Skin epidermis (tissue), 12 donors: ENCODE measurements at regions not wholly inside any gene's neighbourhood (a gene's known extent, or its start where the extent isn't known, plus 50 kb on each side); places are given as distances from the start of the nearest gene placed in this dataset.
A peak's percentile ranks its signal among the peaks of the same experiment; 100 is the strongest.
"Not testable (repeated sequence)": the region's sequence is repeated elsewhere in the genome, so short reads cannot be mapped to it uniquely, and the experiment has no call there.

Source experiments
- H3K27ac ChIP-seq, 21 experiments: fragments of 200-600 bp; sonication (generic) in 11 of 21; one replicate each; pipeline ENCODE4 v1.5.0; 2020; ENCODE audit warnings: mild to moderate bottlenecking in 3 of 21, inconsistent platforms in 2 of 21, moderate library complexity in 2 of 21
- H3K4me3 ChIP-seq, 7 experiments: fragments of 200-600 bp; sonication (generic) in 2 of 7; one replicate each; pipeline ENCODE4 v1.5.0; 2020; ENCODE audit warnings: inconsistent platforms in 2 of 7, mild to moderate bottlenecking in 2 of 7, moderate library complexity in 1 of 7

DNA sequence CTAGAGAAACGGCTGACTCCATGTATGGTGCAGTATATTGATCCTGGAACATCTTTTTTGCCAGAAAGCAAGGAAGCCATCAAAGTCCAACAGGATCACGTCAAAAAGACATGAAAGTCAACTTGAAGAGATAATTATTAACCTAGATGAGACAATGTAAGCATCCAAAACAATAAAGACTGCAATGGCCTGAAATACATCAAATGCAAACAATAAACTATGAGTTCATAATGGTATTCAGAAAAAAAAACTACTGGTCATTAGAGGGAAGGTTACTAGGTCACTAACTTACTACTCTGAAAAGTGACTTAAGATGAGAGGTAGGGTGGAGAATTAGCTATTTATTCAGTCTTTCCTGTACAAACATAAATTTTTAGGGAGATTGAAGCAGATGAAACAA lies 75.3 kb upstream of the OR4F16 start:
- not testable (repeated sequence) for H3K27ac ChIP-seq, H3K4me3 ChIP-seq

DNA sequence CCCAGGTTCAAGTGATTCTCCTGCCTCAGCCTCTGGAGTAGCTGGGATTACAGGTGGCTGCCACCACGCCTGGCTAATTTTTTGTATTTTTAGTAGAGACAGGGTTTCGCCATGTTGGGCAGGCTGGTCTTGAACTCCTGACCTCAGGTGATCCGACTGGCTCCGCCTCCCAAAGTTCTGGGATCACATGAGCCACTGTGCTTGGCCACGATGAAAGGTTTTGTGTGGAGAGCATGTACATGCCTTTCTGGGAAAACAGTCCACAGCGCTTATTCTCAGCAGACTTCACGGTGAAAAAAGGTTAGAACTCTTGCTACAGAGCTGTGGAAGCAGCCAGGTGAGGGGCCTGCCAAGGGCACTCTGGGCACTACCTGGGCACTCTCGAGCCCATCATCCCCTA lies 85.0 kb upstream of the OR4F16 start:
- H3K4me3 ChIP-seq, H3K27ac ChIP-seq: not testable (repeated sequence)

- Histone ChIP-seq H3K4me3 (peak overlapping the region; percentile 51 to 70 (median 60)), H3K27ac (peak overlapping the region in 17 of 21 experiments; percentile 34 to 91 (median 86))
Observed at GRCh38 chr1:777480-778180, 91.2 kb upstream of the OR4F16 start.

DNA sequence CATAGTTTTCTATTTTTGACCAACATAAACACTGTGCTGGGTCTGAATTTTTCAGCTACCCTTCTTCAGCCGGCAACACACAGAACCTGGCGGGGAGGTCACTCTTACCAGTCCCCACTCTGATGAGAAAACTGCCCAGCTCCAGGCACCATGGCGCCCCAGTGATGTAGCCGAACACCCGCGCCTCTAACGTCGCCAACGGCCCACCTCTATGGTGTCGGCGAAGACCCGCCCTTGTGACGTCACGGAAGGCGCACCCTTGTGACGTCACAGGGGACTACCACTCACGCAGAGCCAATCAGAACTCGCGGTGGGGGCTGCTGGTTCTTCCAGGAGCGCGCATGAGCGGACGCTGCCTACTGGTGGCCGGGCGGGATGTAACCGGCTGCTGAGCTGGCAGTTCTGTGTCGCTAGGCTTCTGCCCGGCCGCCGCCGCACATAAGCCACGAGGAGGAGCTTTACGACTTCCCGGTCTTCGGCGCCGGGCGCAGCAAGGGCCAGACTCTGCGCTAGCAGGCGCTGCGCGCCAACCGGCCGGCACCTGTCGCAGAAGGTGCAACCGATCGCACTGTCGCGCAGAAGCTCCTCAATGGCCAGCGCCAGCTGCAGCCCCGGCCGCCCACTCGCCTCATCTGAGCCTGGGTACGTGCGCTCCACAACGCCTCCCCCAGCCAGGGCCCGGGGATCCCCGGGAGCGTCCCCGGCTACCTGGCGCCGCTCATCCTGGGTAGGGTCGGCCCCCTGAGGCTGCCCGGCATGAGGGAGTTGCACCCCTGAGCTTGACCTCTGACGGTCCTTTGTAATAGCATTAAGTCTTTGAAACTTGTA lies 92.2 kb upstream of the OR4F16 start:
- H3K27ac ChIP-seq: peak overlapping the region in 20 of 21 experiments; percentile 66 to 91 (median 87)

DNA sequence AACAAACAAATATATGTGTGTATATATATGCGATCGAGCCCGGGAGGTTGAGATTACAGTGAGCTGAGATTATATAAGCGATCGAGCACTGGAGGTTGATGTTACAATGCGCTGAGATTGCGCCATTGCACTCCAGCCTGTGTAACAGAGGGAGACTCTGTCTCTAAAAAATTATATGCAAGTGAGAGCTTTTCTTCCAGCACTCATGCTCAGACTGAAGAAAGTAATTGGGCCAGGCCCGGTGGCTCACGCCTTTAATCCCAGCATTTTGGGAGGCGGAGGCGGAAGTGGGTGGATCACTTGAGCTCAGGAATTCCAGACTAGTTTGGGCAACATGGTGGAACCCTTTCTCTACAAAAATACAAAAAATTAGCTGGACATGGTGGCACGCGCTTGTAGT lies 93.2 kb upstream of the OR4F16 start:
- Histone ChIP-seq H3K4me3 (peak overlapping the region in 5 of 7 experiments; percentile 59 to 70 (median 60)), H3K27ac (peak overlapping the region in 4 of 21 experiments; percentile 10 to 82 (median 50))

More for the DNA sequence above, 92.2 kb upstream of the OR4F16 start:
- H3K4me3 ChIP-seq: peak overlapping the region; percentile 51 to 70 (median 60)

GRCh38 chr1:788835-789234 lies 102.4 kb upstream of the OR4F16 start:
- Histone ChIP-seq H3K4me3 (no peak overlapping the region), H3K27ac (no peak overlapping the region)

GRCh38 chr1:789606-790005 lies 103.2 kb upstream of the OR4F16 start:
- H3K4me3 ChIP-seq, H3K27ac ChIP-seq: not testable (repeated sequence)

DNA sequence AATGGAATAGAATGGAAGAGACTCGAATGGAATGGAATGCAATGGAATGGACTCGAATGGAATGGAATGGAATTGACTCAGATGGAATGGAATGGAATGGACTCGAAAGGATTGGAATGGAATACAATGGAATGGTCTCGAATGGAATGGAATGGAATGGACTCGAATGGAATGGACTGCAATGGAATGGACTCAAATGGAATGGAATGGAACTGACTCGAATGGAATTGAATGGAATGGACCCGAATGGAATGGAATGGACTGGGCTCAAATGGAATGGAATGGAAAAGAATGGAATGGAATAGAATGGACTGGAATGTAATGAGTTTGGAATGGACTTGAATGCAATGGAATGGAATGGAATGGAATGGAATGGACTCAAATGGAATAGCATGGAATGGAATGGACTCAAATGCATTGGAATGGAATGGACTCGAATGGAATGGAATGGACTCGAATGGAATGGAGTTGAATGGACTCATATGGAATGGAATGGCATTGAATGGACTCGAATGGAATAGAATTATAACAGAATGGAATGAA lies 104.0 kb upstream of the OR4F16 start:
- H3K27ac ChIP-seq, H3K4me3 ChIP-seq: not testable (repeated sequence)

GRCh38 chr1:794310-794709 lies 107.9 kb upstream of the OR4F16 start:
- not testable (repeated sequence) for H3K4me3 ChIP-seq, H3K27ac ChIP-seq

GRCh38 chr1:794918-795584 lies 108.6 kb upstream of the OR4F16 start:
- H3K27ac ChIP-seq: not testable (repeated sequence)

GRCh38 chr1:797649-798048 lies 111.2 kb upstream of the OR4F16 start:
- not testable (repeated sequence) for H3K27ac ChIP-seq, H3K4me3 ChIP-seq

More at GRCh38 chr1:794918-795584, 108.6 kb upstream of the OR4F16 start:
- not testable (repeated sequence) for H3K4me3 ChIP-seq

- not testable (repeated sequence) for H3K27ac ChIP-seq, H3K4me3 ChIP-seq
Observed at GRCh38 chr1:800397-800796, 113.9 kb upstream of the OR4F16 start.

DNA sequence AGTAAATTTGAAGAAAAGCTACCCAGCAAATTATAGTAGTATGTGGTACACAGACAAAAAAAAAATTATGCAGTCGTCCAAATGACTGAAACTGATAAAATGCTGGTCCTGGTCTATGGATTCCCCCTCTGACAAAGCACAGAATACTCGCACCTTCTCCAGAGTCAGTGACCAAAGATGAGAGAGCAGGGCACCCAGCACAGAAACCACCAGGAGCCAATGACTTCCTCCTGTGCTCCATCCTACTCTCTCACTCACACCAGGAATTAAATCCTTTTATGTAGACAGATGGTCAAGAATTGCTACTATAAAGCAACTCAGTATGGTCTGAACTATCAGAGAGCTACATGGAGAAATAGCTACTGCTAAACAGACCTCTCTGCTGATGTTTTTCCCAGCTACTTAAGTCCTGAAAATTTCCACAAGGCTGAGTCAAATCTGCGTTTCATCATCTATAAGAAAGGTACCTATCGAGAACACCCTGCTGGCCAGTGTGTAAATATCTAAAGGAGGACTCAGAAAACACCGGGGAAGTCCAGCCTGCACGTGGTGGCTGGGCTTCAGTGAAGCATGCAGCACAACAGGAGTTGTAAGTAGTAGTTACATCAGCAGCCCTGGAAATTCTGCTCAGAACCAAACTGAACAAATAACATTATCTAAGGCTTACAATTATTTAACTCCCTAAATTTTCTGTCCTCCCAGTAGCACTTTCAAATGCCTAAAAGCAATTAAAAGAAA lies 118.1 kb upstream of the OR4F16 start:
- not testable (repeated sequence) for H3K4me3 ChIP-seq, H3K27ac ChIP-seq

DNA sequence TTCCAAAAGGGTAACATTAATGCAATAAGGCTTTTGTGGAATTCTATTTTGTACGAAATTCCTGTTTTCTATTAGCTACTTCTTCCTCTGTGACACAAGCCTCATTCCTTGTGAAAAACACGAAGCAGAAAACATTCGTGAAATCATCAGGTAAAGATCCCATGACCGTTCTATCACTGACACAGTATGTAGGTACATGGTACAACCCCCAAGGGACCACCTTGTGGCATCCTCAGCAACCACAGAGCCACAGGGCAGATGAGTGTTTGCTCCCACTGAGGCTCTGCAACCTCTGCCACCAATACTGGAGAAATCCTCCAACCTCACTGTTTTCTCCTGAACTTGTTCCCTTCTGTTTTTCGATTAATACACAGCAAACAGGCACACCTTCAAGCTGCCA lies 118.4 kb upstream of the SAMD11 start:
- not testable (repeated sequence) for H3K27ac ChIP-seq, H3K4me3 ChIP-seq

DNA sequence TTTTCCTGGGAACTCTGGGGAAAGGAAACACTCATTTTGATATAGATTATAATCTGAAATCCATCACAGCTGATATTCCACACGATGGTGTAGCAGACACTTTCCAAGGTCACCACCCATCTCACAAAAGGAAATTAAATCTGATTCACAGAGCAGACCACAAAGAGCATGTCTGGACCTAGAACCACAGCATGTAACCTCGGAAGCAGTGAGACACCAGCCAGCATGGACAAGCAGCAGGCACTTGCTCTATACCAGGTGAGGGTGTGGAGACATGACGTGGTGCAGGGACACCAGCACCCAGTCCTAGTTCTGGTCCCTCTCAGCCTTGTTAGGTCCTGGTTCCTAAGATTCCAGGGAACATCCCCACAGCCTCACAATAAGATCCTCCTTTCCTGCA lies 116.7 kb upstream of the SAMD11 start:
- not testable (repeated sequence) for H3K27ac ChIP-seq, H3K4me3 ChIP-seq

- H3K4me3 ChIP-seq, H3K27ac ChIP-seq: not testable (repeated sequence)
Observed at GRCh38 chr1:807699-808390, 115.9 kb upstream of the SAMD11 start.

DNA sequence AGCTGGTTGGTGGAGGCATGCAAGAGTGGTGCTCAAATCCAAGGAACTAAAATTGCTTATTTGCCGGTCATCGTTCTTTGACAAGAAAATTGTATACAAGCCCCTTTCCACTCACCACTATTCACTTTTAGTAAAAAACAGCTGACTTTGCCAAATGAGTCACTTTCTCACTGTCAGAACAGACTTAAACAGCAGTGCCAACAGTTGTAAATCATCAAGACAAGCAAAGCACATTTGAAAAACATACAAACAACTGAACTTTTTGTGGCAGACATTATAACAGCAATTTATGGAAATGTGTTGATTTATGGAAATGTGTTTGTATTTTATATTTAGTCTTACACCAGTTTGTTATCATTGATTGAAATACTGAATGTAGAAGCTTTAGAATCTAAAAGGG lies 112.8 kb upstream of the SAMD11 start:
- H3K4me3 ChIP-seq, H3K27ac ChIP-seq: not testable (repeated sequence)

DNA sequence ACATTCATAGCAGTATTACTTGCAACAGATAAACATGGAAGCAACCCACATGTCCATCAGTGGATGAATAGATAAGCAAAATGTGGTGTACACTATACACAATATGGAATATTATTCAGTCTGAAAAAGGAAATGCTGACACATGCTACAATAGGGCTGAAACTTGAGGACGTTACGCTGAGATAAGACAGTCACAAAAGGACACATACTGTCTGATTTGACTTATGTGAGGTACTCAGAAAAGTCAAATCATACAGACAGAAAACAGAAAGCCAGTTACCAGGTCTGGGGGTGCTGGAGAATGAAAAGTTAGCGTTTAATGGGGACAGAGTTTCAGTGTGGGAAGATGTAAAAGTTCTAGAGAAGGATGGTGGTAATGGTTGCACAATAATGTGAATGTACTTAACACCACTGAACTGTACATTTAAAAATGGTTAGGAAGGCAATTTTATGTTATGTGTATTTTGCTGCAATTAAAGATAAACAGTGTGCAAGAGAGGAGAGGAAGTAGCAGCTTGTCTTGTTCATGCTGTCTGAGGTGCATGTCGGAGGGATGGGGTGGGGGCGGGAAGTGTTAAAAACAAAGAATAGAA lies 111.1 kb upstream of the SAMD11 start:
- H3K27ac ChIP-seq: not testable (repeated sequence)

GRCh38 chr1:814543-814942 lies 109.2 kb upstream of the SAMD11 start:
- H3K4me3 ChIP-seq, H3K27ac ChIP-seq: not testable (repeated sequence)

More for the DNA sequence above, 111.1 kb upstream of the SAMD11 start:
- not testable (repeated sequence) for H3K4me3 ChIP-seq
